ENCODE measurements at regions not wholly inside any gene's neighbourhood (a gene's known extent, or its start where the extent isn't known, plus 50 kb on each side); places are given as distances from the start of the nearest gene placed in this dataset.

DNA sequence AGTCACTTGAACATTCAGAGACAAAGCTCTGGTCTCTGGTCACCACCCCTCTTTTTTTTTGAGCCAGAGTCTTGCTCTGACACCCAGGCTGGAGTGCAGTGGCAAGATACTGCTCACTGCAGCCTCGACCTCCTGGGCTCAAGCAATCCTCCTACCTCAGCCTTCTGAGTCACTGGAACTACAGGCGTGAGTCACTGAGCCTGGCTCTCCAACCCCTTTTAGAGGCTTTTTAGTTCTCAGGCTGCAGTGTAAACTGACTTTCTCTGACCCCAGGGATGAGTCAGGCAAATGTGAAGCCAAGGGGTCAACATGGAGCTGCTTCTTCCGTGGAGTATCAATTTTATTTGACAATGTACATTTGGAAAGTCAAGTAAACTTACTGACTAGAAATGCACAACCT, 229.2 kb downstream of the PTTG2 start:
- Mint-ChIP-seq H3K4me1 (no peaks in the 10 kb centered on the region), H3K4me3 (no peak overlapping the region), H3K27me3 (peaks cover 2% of the 10 kb centered on the region), H3K36me3 (no peaks in the 10 kb centered on the region), H3K9me3 (no peaks in the 10 kb centered on the region), H3K27ac (no peak overlapping the region)
- ATAC-seq (ENCODE audit: low read depth) (no peak), DNase-seq (ENCODE audit: low spot score in 2 of 2) (no peak)

DNA sequence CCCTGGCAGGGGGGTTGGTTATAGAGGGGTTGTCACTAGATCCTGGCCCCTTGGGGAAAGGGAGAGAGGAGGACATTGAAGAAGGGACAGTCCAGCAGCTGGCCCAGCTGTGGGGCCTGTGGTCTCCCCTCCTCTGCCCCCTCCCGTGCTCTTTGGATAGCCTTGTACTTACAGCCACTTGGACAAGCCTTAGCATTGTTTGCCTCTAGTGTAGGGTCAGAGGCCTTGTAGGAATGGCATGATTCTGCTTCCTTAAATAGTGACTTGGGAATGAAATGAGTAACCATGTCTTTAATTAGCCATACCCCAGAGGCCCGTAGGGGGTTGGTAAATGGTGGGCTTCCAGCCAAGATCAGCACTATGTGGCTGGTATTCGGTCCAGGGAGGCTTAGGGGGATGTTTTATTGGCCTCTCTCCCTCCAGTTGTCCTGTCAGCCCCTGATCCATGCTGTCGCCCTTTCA, 230.6 kb downstream of the PTTG2 start:
- Mint-ChIP-seq H3K27me3 (peaks cover 2% of the 10 kb centered on the region), H3K36me3 (no peaks in the 10 kb centered on the region), H3K4me3 (no peak overlapping the region), H3K9me3 (no peaks in the 10 kb centered on the region), H3K27ac (no peak overlapping the region), H3K4me1 (no peaks in the 10 kb centered on the region)
- ATAC-seq (ENCODE audit: low read depth): no peak
- no peak for DNase-seq (ENCODE audit: low spot score in 2 of 2)

DNA sequence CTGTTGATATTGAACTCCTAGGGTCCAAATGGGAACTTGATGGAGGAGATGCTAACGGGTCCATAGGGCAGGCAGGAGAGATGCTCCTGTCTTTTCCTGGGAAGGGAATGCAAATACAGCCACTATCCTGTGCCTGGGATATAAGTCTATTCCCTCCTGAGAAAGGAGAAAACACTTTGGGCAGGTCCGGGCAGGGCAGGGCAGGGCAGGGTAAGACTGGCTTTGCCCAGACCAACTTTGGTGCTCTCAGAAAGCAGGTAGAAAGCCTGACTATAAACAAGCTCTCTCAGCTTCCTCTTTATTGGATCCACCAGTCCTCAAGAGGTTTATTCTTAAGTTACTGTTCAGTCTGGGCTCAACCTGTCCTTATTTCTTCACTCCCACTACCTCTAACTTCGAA, 232.3 kb downstream of the PTTG2 start:
- ATAC-seq (ENCODE audit: low read depth): no peak
- Mint-ChIP-seq H3K36me3 (no peaks in the 10 kb centered on the region), H3K27ac (no peak overlapping the region), H3K27me3 (peaks cover 4% of the 10 kb centered on the region), H3K9me3 (no peaks in the 10 kb centered on the region), H3K4me3 (no peak overlapping the region), H3K4me1 (no peaks in the 10 kb centered on the region)
- DNase-seq (ENCODE audit: low spot score in 2 of 2): no peak

DNA sequence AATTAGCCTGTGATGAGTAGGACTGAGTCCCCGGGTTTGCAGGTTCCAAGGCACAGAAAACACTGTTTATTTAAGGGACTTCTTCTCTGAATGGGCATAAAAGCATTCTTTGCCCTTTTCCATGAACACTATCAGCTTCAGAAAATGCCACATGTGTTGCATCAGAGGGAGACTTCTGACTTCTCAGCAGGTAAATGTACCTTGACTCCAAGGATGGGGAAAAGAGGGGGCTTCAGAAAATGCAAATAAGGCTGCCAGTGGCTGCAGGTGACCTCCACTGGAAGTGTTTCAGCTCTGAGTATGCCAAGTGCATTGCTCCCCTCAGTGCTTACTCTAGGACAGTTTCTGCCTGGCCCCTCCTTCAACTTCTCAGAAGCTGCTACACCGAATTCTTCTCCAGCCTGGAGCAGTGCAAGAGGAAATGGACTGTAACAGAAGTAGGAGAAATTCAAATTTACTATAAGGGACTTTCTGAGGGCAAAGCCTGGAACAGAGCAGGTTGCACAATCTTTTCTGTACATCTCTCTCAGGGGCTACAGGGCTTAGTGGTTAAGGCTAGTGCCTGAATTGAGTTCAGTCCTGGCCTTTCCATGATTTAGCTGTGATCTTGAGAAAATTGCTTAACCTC, 233.2 kb downstream of the PTTG2 start:
- no peak overlapping the region for H3K4me3 Mint-ChIP-seq
- DNase-seq (ENCODE audit: low spot score in 2 of 2): no peak

DNA sequence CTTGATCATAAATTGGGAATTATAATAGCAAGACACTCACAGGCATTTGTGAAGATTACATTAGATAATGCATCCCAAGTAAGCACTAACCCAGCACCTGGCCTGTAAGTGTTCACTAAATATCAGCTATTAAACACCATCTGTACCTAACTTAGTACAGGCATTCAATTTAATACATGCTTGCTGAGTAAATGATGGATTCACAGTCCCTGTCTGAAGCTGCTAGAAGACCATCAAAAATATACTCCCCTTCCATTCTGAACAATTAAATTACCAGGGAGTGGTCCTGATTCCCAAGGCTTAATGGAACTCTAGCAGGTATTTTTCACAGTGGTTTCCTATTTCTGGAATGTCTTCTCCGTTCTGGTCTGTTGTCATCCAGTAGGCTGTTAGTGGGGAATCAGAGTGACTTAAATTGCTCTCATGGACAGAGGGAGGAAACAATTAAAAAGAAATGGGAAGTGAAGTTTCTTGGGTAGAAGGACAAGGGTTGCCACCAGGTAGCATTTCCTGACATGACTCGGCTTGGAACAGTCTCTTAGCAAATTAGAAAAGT, 233.9 kb downstream of the PTTG2 start:
- H3K27me3 Mint-ChIP-seq: peaks cover 5% of the 10 kb centered on the region
- DNase-seq (ENCODE audit: low spot score in 2 of 2) (no peak), ATAC-seq (ENCODE audit: low read depth) (no peak)
- H3K9me3 Mint-ChIP-seq: no peaks in the 10 kb centered on the region
- H3K4me1 Mint-ChIP-seq: no peaks in the 10 kb centered on the region
- no peak overlapping the region for H3K4me3 Mint-ChIP-seq
- H3K27ac Mint-ChIP-seq: no peak overlapping the region
- H3K36me3 Mint-ChIP-seq: no peaks in the 10 kb centered on the region

More for the DNA sequence above, 233.2 kb downstream of the PTTG2 start:
- H3K36me3 Mint-ChIP-seq: no peaks in the 10 kb centered on the region
- no peak for ATAC-seq (ENCODE audit: low read depth)
- H3K27ac Mint-ChIP-seq: no peak overlapping the region
- no peaks in the 10 kb centered on the region for H3K9me3 Mint-ChIP-seq
- H3K27me3 Mint-ChIP-seq: peaks cover 4% of the 10 kb centered on the region
- H3K4me1 Mint-ChIP-seq: no peaks in the 10 kb centered on the region

DNA sequence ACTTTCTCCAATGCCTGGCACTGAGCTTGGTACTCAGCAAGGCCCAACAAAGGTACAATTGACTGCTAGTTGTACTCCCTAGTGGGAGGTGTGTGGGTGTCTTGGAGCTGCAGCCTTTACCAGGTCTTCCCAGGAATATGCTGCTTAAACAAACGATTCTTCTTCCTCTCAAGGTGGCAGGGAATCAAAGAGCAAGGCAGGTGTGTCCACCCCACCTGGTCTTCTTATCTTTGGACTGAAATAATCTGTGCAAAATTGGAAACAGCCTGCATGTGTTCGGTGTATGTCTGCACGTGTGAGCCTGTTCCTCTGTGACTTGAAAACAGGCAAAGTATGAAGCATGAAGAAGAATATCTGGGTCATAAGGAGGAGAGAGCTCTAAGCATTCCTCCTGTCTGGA, 235.3 kb downstream of the PTTG2 start:
- no peak overlapping the region for H3K27ac Mint-ChIP-seq
- no peaks in the 10 kb centered on the region for H3K4me1 Mint-ChIP-seq
- no peaks in the 10 kb centered on the region for H3K36me3 Mint-ChIP-seq
- peaks cover 5% of the 10 kb centered on the region for H3K27me3 Mint-ChIP-seq
- ATAC-seq (ENCODE audit: low read depth): no peak
- H3K9me3 Mint-ChIP-seq: no peaks in the 10 kb centered on the region
- DNase-seq (ENCODE audit: low spot score in 2 of 2): no peak
- no peak overlapping the region for H3K4me3 Mint-ChIP-seq

DNA sequence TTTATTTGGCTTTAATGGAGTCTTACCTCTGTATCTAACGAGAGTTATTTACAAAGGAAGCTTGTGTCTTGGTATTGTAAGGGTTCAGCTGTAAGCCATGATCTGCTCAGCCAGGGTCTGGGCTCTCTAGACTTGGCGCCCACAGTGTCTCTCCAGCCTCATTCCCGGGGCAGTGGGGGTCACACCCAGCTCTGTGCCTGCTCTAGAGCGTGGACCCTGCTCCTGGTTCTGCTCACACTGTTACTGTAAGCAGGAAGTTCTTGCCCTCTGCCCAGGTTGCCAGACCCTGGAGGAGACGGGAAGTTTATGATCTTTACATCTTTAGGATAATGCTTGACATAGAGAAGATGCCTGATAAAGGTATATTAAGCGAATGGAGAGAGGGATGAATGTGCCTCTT, 235.7 kb downstream of the PTTG2 start:
- Mint-ChIP-seq H3K27ac (no peak overlapping the region), H3K27me3 (peaks cover 5% of the 10 kb centered on the region), H3K4me3 (no peak overlapping the region), H3K4me1 (no peaks in the 10 kb centered on the region), H3K9me3 (no peaks in the 10 kb centered on the region), H3K36me3 (no peaks in the 10 kb centered on the region)
- DNase-seq (ENCODE audit: low spot score in 2 of 2) (no peak), ATAC-seq (ENCODE audit: low read depth) (no peak)

DNA sequence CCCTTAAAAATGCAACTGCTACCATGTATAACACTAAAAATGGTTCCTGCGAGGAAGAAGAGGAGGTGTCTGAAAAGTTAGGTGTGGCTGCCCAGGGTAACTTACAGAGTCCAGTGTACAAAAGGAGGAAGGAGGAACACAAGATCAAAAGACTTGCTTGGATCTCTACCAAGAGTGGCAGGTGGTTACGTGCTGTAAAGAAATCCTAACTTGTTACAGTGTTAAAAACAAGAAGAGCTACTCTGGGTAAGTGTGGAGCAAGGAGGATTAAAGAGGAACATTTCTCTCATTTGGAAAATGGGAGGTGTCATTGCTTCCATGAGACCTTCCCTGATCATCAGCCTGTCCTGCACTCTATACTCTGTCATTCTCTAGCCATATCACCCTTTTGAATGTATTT, 242.0 kb downstream of the PTTG2 start:
- peaks cover 6% of the 10 kb centered on the region for H3K27me3 Mint-ChIP-seq
- no peaks in the 10 kb centered on the region for H3K4me1 Mint-ChIP-seq
- H3K4me3 Mint-ChIP-seq: no peak overlapping the region
- no peak overlapping the region for H3K27ac Mint-ChIP-seq
- ATAC-seq (ENCODE audit: low read depth): no peak
- peaks cover 1% of the 10 kb centered on the region for H3K36me3 Mint-ChIP-seq
- DNase-seq (ENCODE audit: low spot score in 2 of 2): no peak
- peaks cover 1% of the 10 kb centered on the region for H3K9me3 Mint-ChIP-seq

DNA sequence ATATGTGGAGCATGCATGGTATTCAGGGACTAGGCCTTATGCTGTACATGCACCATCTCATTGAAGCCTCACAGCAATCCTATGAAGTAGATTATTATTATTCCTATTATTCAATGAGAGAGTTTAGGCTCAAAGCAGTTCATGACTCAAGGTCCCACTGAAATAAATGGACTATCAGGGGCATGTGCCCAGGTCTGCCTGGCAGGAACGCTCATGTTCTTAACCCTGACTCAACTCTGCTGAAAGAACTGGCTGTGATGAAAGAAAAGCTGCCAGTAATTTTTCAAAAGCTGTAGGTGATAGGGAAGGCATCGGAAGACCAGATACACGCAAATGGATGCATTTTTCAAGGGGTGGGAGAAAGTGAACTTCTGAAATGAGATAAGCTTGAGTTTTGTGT, 243.4 kb downstream of the PTTG2 start:
- Mint-ChIP-seq H3K9me3 (peaks cover 1% of the 10 kb centered on the region), H3K4me1 (no peaks in the 10 kb centered on the region)

DNA sequence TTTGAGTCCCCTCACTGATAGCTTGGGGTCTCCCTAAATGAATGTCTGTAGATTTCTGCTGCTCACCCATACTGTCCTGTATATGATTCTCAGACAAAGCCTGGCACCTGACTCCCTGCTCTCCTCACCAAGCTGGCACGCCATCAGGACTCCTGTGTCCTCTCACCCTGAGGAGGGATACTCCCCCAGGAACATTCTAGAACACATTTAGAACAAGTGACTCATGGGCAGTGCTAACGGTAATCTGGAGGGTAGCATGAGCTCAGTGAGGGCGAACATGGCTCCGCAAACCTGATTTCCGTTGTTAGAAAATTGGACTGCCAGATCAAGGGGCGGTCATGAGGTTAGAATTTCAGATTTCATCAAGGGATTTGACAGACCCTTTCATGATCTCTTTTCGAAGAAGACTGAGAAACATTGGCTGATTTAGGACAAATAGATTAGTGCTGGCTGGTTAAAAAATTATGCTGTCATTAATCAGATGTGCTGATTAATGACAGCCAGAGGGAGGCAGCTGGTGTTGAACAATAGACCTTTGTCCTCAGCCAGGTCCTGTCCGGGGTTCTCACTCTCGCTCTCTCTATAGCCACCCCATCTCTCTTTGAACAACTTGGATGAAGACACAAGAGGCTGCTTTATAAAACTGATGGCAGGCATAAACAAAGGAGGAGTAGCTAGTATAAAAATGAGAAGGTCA, 244.3 kb downstream of the PTTG2 start:
- Mint-ChIP-seq H3K9me3 (peaks cover 3% of the 10 kb centered on the region), H3K27me3 (peaks cover 5% of the 10 kb centered on the region), H3K4me1 (no peaks in the 10 kb centered on the region), H3K4me3 (no peak overlapping the region), H3K27ac (no peak overlapping the region), H3K36me3 (peaks cover 1% of the 10 kb centered on the region)
- no peak for ATAC-seq (ENCODE audit: low read depth)
- DNase-seq (ENCODE audit: low spot score in 2 of 2): no peak

More for the DNA sequence above, 243.4 kb downstream of the PTTG2 start:
- H3K36me3 Mint-ChIP-seq: peaks cover 1% of the 10 kb centered on the region
- ATAC-seq (ENCODE audit: low read depth) (no peak), DNase-seq (ENCODE audit: low spot score in 2 of 2) (no peak)
- H3K27me3 Mint-ChIP-seq: peaks cover 6% of the 10 kb centered on the region
- H3K4me3 Mint-ChIP-seq: no peak overlapping the region
- no peak overlapping the region for H3K27ac Mint-ChIP-seq

DNA sequence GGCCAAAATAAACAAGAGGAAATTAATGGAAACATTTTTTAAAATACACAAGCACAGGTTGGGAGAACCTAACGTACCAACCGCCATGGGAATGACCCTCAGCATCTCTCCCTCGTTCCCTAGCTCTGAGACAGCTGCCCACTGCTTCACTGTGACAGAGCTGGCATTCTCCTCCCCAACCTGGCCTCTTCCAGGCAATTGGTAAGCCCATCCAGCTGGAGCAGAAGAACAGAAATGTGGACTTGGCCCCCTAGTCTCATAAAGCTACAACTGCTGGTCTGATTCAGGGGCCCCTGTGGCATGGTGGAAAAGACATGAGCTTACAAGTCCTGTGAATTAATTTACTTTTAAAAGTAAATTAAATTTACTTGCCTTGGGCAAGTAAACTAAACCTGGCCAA, 245.1 kb downstream of the PTTG2 start:
- DNase-seq (ENCODE audit: low spot score in 2 of 2) (no peak), ATAC-seq (ENCODE audit: low read depth) (no peak)
- H3K27ac Mint-ChIP-seq: no peak overlapping the region
- no peaks in the 10 kb centered on the region for H3K4me1 Mint-ChIP-seq
- peaks cover 1% of the 10 kb centered on the region for H3K36me3 Mint-ChIP-seq
- no peak overlapping the region for H3K4me3 Mint-ChIP-seq
- peaks cover 3% of the 10 kb centered on the region for H3K9me3 Mint-ChIP-seq
- H3K27me3 Mint-ChIP-seq: peaks cover 5% of the 10 kb centered on the region

DNA sequence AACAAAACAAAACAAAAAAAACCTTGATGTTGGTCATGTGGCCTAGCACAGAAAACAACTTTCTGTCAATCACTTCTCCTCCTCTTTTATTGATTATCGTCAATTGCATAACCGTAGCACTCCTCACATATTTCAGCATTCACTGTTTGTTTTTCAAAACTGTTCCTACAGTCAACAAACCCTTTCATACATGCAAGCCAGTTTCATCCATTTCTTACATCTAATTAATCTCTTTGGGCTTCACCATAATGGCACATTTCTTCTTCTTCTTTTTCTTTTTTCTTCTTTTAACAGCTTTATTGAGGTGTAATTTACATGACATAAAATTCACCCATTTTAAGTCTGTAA, 246.9 kb downstream of the PTTG2 start:
- ATAC-seq (ENCODE audit: low read depth) (no peak), DNase-seq (ENCODE audit: low spot score in 2 of 2) (no peak)
- Mint-ChIP-seq H3K27ac (no peak overlapping the region), H3K36me3 (peaks cover 1% of the 10 kb centered on the region), H3K27me3 (peaks cover 5% of the 10 kb centered on the region), H3K9me3 (peaks cover 3% of the 10 kb centered on the region), H3K4me3 (no peak overlapping the region), H3K4me1 (no peaks in the 10 kb centered on the region)

DNA sequence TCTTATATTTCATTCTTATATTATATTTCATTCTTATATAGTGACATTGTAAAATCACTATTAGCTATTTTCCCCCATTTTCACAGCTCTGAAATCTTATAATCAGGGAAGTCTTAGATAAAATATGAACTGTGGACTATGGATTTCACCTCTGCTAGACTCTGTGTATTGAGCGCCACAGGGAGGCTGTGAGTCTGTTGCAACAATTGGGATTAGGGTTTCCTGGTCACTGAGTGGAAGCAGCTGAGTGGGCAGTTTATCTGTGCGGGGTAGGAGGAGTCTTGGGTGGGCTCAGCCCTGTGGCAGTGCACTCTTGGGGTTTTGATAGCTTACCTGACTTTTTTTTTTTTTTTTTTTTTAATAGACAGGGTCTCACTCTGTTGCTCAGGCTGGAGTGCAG, 249.5 kb downstream of the PTTG2 start:
- Mint-ChIP-seq H3K9me3 (peaks cover 3% of the 10 kb centered on the region), H3K27ac (no peak overlapping the region), H3K27me3 (peaks cover 3% of the 10 kb centered on the region), H3K4me1 (peaks cover 2% of the 10 kb centered on the region), H3K36me3 (peaks cover 1% of the 10 kb centered on the region), H3K4me3 (no peak overlapping the region)
- ATAC-seq (ENCODE audit: low read depth): no peak
- DNase-seq (ENCODE audit: low spot score in 2 of 2): no peak

DNA sequence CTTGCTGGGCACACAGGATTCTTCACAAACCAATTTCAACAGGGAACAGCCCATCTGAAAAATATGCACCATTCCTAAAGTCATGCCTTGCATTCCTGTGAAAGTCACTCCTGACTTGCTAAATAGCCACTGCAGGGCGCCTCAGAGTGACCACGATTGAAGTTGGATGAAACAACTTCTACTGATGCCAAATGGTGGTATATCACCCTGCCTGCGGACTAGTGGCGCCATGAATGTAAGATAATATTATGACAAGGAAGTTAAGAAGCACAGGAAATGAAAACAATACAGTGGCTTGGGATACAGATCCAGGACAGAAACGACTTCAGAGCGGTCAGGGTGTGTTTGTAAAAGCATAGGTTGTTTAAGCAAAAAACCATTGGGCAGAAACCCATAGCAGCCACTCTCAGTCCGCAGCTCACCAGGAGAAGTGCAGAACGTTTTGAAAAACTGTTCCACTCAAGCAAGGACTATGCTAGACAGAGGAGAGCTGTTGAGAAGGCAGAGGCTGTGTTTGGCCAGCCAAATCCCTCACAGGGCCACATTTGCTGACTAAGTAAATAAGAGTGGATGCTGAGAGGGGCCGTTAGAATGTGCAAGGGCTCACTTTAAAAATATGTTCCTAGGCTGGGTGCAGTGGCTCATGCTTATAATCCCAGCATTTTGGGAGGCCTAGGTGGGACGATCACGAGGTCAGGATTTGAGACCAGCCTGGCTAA, 250.4 kb downstream of the PTTG2 start:
- no peak overlapping the region for H3K4me3 Mint-ChIP-seq
- ATAC-seq (ENCODE audit: low read depth): no peak
- no peak for DNase-seq (ENCODE audit: low spot score in 2 of 2)
- no peak overlapping the region for H3K27ac Mint-ChIP-seq
- H3K36me3 Mint-ChIP-seq: peaks cover 1% of the 10 kb centered on the region
- peaks cover 2% of the 10 kb centered on the region for H3K4me1 Mint-ChIP-seq
- H3K27me3 Mint-ChIP-seq: peaks cover 5% of the 10 kb centered on the region
- H3K9me3 Mint-ChIP-seq: peaks cover 5% of the 10 kb centered on the region
